CD14-positive monocyte (primary cell): ENCODE measurements at regions not wholly inside any gene's neighbourhood (a gene's known extent, or its start where the extent isn't known, plus 50 kb on each side); places are given as distances from the start of the nearest gene placed in this dataset.
A peak's percentile ranks its signal among the peaks of the same experiment; 100 is the strongest.

Experiments used
- DNase-seq, 3 donors: peaks; one replicate each; pipeline ENCODE4 v3.0.0-alpha.2; 2011 to 2022
- H2AFZ ChIP-seq: 2 replicates; pipeline ENCODE4 v1.6.0; 2012; ENCODE audit warnings: mild to moderate bottlenecking, low read depth, low read length, inconsistent platforms; ENCODE audit not compliant: insufficient read depth, poor library complexity, severe bottlenecking
- H3K27ac ChIP-seq, 2 donors: 1 replicate in 1 of 2; 2 replicates in 1 of 2; pipeline ENCODE4 v1.5.1; 2012 to 2013; ENCODE audit warnings: low read length in 2 of 2, control low read depth in 1 of 2, inconsistent platforms in 1 of 2, low read depth in 1 of 2, mild to moderate bottlenecking in 1 of 2
- H3K27me3 ChIP-seq, 2 donors: one replicate each; pipeline versions ENCODE4 v1.6.0 to v1.6.1; 2011 to 2013; ENCODE audit warnings: low read length in 2 of 2; ENCODE audit not compliant: control insufficient read depth in 2 of 2, insufficient read depth in 2 of 2
- H3K36me3 ChIP-seq, 2 donors: replicated peaks in 1 of 2; 1 replicate in 1 of 2; 2 replicates in 1 of 2; pipeline versions ENCODE4 v1.5.1 to v1.6.1; 2012 to 2013; ENCODE audit warnings: low read length in 2 of 2, control low read depth in 1 of 2, inconsistent platforms in 1 of 2, mild to moderate bottlenecking in 1 of 2; ENCODE audit not compliant: insufficient read depth in 2 of 2, control insufficient read depth in 1 of 2
- H3K4me1 ChIP-seq, 2 donors: 1 replicate in 1 of 2; 2 replicates in 1 of 2; pipeline versions ENCODE4 v1.5.1 to v1.6.1; 2012 to 2013; ENCODE audit warnings: low read length in 2 of 2, control low read depth in 1 of 2, inconsistent platforms in 1 of 2, mild to moderate bottlenecking in 1 of 2, moderate library complexity in 1 of 2; ENCODE audit not compliant: insufficient read depth in 2 of 2, control insufficient read depth in 1 of 2
- H3K4me2 ChIP-seq: replicated peaks from 2 replicates; pipeline ENCODE3; 2012; ENCODE audit warnings: low read length, moderate library complexity, mild to moderate bottlenecking; ENCODE audit not compliant: poor library complexity, severe bottlenecking; ENCODE audit errors: extremely low read depth
- H3K4me3 ChIP-seq, 3 experiments: fragments of 200-600 bp in 1 of 3; sonication (generic) in 1 of 3; replicated peaks in 1 of 3; 1 replicate in 2 of 3; 2 replicates in 1 of 3; pipeline ENCODE4 v1.5.1; 2011 to 2013; ENCODE audit warnings: low read length in 3 of 3, mild to moderate bottlenecking in 3 of 3, control low read depth in 2 of 3, low read depth in 2 of 3, inconsistent platforms in 1 of 3, moderate library complexity in 1 of 3
- H3K79me2 ChIP-seq: 2 replicates; pipeline ENCODE4 v1.6.0; 2012; ENCODE audit warnings: mild to moderate bottlenecking, control low read depth, inconsistent platforms, low read length, moderate library complexity; ENCODE audit not compliant: insufficient read depth
- H3K9ac ChIP-seq: 2 replicates; pipeline ENCODE4 v1.6.0; 2017; ENCODE audit warnings: low read length, mild to moderate bottlenecking; ENCODE audit not compliant: insufficient read depth, poor library complexity, severe bottlenecking
- H3K9me3 ChIP-seq, 2 donors: replicated peaks in 1 of 2; 1 replicate in 1 of 2; 2 replicates in 1 of 2; pipeline versions ENCODE4 v1.5.1 to v1.6.1; 2012 to 2013; ENCODE audit warnings: low read length in 2 of 2, control low read depth in 1 of 2; ENCODE audit not compliant: control insufficient read depth in 1 of 2, insufficient read depth in 1 of 2
- H4K20me1 ChIP-seq: 2 replicates; pipeline ENCODE4 v1.6.0; 2012; ENCODE audit warnings: mild to moderate bottlenecking, low read length, control low read depth, moderate library complexity; ENCODE audit not compliant: insufficient read depth
- H3K27ac Mint-ChIP-seq, 7 donors: one replicate each; pipeline ENCODE4 v1.8.0; 2020; ENCODE audit warnings: mild to moderate bottlenecking in 7 of 7, mixed read lengths in 7 of 7, moderate library complexity in 6 of 7, inconsistent platforms in 2 of 7
- H3K27me3 Mint-ChIP-seq, 3 donors: one replicate each; pipeline ENCODE4 v1.8.0; 2021 to 2022; ENCODE audit warnings: low read depth in 3 of 3, mild to moderate bottlenecking in 3 of 3, mixed read lengths in 3 of 3, moderate library complexity in 3 of 3, inconsistent platforms in 1 of 3
- H3K36me3 Mint-ChIP-seq, 2 donors: one replicate each; pipeline ENCODE4 v1.8.0; 2020; ENCODE audit warnings: mixed read lengths in 2 of 2, inconsistent platforms in 1 of 2, mild to moderate bottlenecking in 1 of 2
- H3K4me1 Mint-ChIP-seq: one replicate; pipeline ENCODE4 v1.8.0; 2020; ENCODE audit warnings: mild to moderate bottlenecking, mixed read lengths
- H3K4me3 Mint-ChIP-seq, 2 donors: one replicate each; pipeline ENCODE4 v1.8.0; 2020; ENCODE audit warnings: mild to moderate bottlenecking in 2 of 2, mixed read lengths in 2 of 2, moderate library complexity in 1 of 2
- H3K9me3 Mint-ChIP-seq, 7 donors: one replicate each; pipeline ENCODE4 v1.8.0; 2020 to 2022; ENCODE audit warnings: mixed read lengths in 7 of 7, mild to moderate bottlenecking in 6 of 7, moderate library complexity in 6 of 7, inconsistent platforms in 2 of 7
- CTCF ChIP-seq: fragments of 200-600 bp; IDR thresholded peaks from one replicate; pipeline ENCODE4 v1.8.0; 2022; ENCODE audit warnings: antibody characterized with exemption, mild to moderate bottlenecking
- WGBS: methylation state at CpG from one replicate; pipeline ENCODE4 v1.1.5; 2013; ENCODE audit warnings: missing lambda C conversion rate; ENCODE audit not compliant: insufficient coverage; 5-methylcytosine and 5-hydroxymethylcytosine counted together
- intact Hi-C, 2 donors: fragments of 100-400 bp; cut with micrococcal nuclease; formaldehyde crosslinking; loops; one replicate each; pipeline versions ENCODE4 v1.15.0 to v1.15.1; 2023

- 31% methylated on average over 6 of the region's 11 CpGs for WGBS
- Histone ChIP-seq H3K79me2 (no peaks in the 10 kb centered on the region), H3K4me2 (peak overlapping the region; percentile 66), H3K36me3 (no peaks in the 10 kb centered on the region), H3K27me3 (peaks cover 0 to 12% of the 10 kb centered on the region in 2 donors), H3K4me1 (peaks cover 52 to 60% of the 10 kb centered on the region in 2 donors), H3K9me3 (peaks cover 7% of the 10 kb centered on the region in 2 donors), H3K27ac (peak overlapping the region; percentile 51 to 87), H4K20me1 (peaks cover 3% of the 10 kb centered on the region), H3K4me3 (peak overlapping the region in 1 of 3 experiments; percentile 60), H2AFZ (no peak overlapping the region), H3K9ac (peak overlapping the region; percentile 51)
- Mint-ChIP-seq H3K36me3 (peaks cover 9 to 17% of the 10 kb centered on the region in 2 donors), H3K27me3 (peaks cover 13 to 28% (median 22%) of the 10 kb centered on the region in 3 donors), H3K27ac (peak overlapping the region; percentile 94 to 99 (median 97)), H3K4me3 (peak overlapping the region in 1 of 2 donors; percentile 88), H3K9me3 (peaks cover 4 to 16% (median 12%) of the 10 kb centered on the region in 7 donors), H3K4me1 (peaks cover 65% of the 10 kb centered on the region)
- peak in 2 of 3 donors; percentile 36 to 41 for DNase-seq
- intact Hi-C loops = loop anchor here (5.0 kb wide), 1 partner anchor 36 kb away; no protein-coding TSS in a partner anchor
- TF ChIP-seq CTCF = no peak
Measured at GRCh38 chr17:77880711-77881450, 77.6 kb upstream of the TNRC6C start.

DNA sequence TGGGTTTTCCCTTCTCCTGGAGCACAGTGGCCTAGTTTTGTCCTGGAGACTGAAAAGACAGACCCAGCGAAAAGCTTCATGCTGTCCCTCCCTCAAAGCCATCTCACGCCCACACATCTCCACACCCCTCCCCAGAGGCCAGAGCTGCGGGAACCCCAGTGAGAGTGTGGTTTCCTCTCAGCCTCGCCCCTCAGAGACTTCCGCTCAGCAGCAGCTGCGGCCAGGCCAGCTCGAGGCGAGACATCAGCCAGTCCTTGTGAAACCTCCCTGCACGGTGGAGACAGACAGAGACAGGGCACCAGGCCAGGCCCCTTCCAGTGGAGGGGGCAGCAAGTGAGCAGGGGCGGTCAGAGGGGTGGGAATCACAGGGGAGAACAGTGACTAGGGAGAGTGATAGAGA is 77.0 kb upstream of the TNRC6C start:
- 0% methylated on average over 10 of the region's 10 CpGs for WGBS

More for the DNA sequence above, 77.0 kb upstream of the TNRC6C start:
- peak overlapping the region; percentile 94 to 99 (median 97) for H3K27ac Mint-ChIP-seq
- peaks cover 68% of the 10 kb centered on the region for H3K4me1 Mint-ChIP-seq
- H3K36me3 ChIP-seq = no peaks in the 10 kb centered on the region
- peak overlapping the region; percentile 66 for H3K4me2 ChIP-seq
- H3K9me3 Mint-ChIP-seq = peaks cover 0 to 9% (median 6%) of the 10 kb centered on the region in 7 donors
- peak overlapping the region; percentile 51 to 87 for H3K27ac ChIP-seq
- no peak for TF ChIP-seq CTCF
- peaks cover 56 to 64% of the 10 kb centered on the region in 2 donors for H3K4me1 ChIP-seq
- H3K27me3 Mint-ChIP-seq = peaks cover 14 to 33% (median 25%) of the 10 kb centered on the region in 3 donors
- intact Hi-C loops = loop anchor here (5.0 kb wide), 1 partner anchor 36 kb away; no protein-coding TSS in a partner anchor
- peak overlapping the region in 1 of 3 experiments; percentile 60 for H3K4me3 ChIP-seq
- peak overlapping the region; percentile 51 for H3K9ac ChIP-seq
- peaks cover 3% of the 10 kb centered on the region for H4K20me1 ChIP-seq
- H3K36me3 Mint-ChIP-seq = peaks cover 5 to 15% of the 10 kb centered on the region in 2 donors
- H3K9me3 ChIP-seq = peaks cover under 1% of the 10 kb centered on the region in 2 donors
- no peaks in the 10 kb centered on the region for H3K79me2 ChIP-seq
- H3K27me3 ChIP-seq = peaks cover 0 to 13% of the 10 kb centered on the region in 2 donors
- H2AFZ ChIP-seq = no peak overlapping the region
- H3K4me3 Mint-ChIP-seq = peak overlapping the region; percentile 58 to 88
- peak; percentile 93 to 95 (median 95) for DNase-seq
